Panc1 (cell line): ENCODE measurements at regions not wholly inside any gene's neighbourhood (a gene's known extent, or its start where the extent isn't known, plus 50 kb on each side); places are given as distances from the start of the nearest gene placed in this dataset.

Source experiments
- ATAC-seq: fragments of 200-7000 bp; cut with Tn5 transposase; 2 replicates; pipeline ENCODE4 v1.9.1; 2020; ENCODE audit warnings: mild to moderate bottlenecking, moderate library complexity
- BruUV-seq: library from RNA; stranded (reverse); fragments of 400-500 nt; replicated peaks from 2 replicates; lab custom pipeline; 2021; lab: Mats Ljungman, UMichigan
- CTCF ChIA-PET: fragments of 300-600 bp; sonication (Branson Sonifier 250); formaldehyde crosslinking; loops from one replicate; lab custom pipeline; 2022; ENCODE audit warnings: antibody characterized with exemption; lab: Charles Lee
- POLR2A ChIA-PET: fragments of 300-600 bp; sonication (Branson Sonifier 250); formaldehyde crosslinking; loops from one replicate; lab custom pipeline; 2022; ENCODE audit warnings: antibody characterized with exemption; lab: Charles Lee
- DNase-seq: peaks from one replicate; pipeline ENCODE4 v3.0.0-alpha.2; 2010; ENCODE audit warnings: low read depth, low spot score
- H3K27ac ChIP-seq: 2 replicates; pipeline ENCODE4 v1.5.1; 2011; ENCODE audit warnings: mild to moderate bottlenecking, low read length, inconsistent platforms
- H3K27me3 ChIP-seq: fragments of 200-500 bp; sonication (Bioruptor generic); 2 replicates; pipeline ENCODE4 v1.6.0; 2014; ENCODE audit warnings: low read length, inconsistent platforms; ENCODE audit not compliant: control insufficient read depth, insufficient read depth
- H3K36me3 ChIP-seq: fragments of 200-500 bp; sonication (Bioruptor generic); 2 replicates; pipeline ENCODE4 v1.5.1; 2014; ENCODE audit warnings: inconsistent platforms, mild to moderate bottlenecking, low read length, moderate library complexity; ENCODE audit not compliant: control insufficient read depth, insufficient read depth
- H3K4me1 ChIP-seq: 2 replicates; pipeline ENCODE4 v1.5.1; 2011; ENCODE audit warnings: inconsistent platforms, mild to moderate bottlenecking, low read length, moderate library complexity; ENCODE audit not compliant: control insufficient read depth, insufficient read depth
- H3K4me3 ChIP-seq, 2 experiments: 2 replicates each; pipeline ENCODE4 v1.5.1; 2011 to 2012; ENCODE audit warnings: low read depth in 2 of 2, low read length in 2 of 2, mild to moderate bottlenecking in 2 of 2, inconsistent platforms in 1 of 2, moderate library complexity in 1 of 2
- H3K9me3 ChIP-seq: fragments of 200-500 bp; sonication (Bioruptor generic); 2 replicates; pipeline ENCODE4 v1.5.1; 2014; ENCODE audit warnings: low read depth, mild to moderate bottlenecking, inconsistent platforms, low read length, moderate library complexity; ENCODE audit not compliant: control insufficient read depth, insufficient read depth
- CTCF ChIP-seq: fragments of 450-650 bp; IDR thresholded peaks from 2 replicates; pipeline ENCODE4 v1.5.1; 2017; ENCODE audit warnings: mild to moderate bottlenecking
- POLR2AphosphoS5 ChIP-seq: IDR thresholded peaks from 2 replicates; pipeline ENCODE4 v1.6.1; 2012; ENCODE audit warnings: mild to moderate bottlenecking, low read depth, low read length, moderate library complexity
- REST ChIP-seq, 2 experiments: IDR thresholded peaks; 2 replicates each; pipeline ENCODE4 v1.6.1; 2011 to 2012; ENCODE audit warnings: low read depth in 2 of 2, control low read depth in 1 of 2, low read length in 1 of 2, mild to moderate bottlenecking in 1 of 2, moderate library complexity in 1 of 2; ENCODE audit not compliant: insufficient read depth in 1 of 2
- SIN3A ChIP-seq: IDR thresholded peaks from 2 replicates; pipeline ENCODE4 v1.6.1; 2012; ENCODE audit warnings: low read depth, mild to moderate bottlenecking, low read length, moderate library complexity, borderline replicate concordance; ENCODE audit not compliant: insufficient read depth
- TCF7L2 ChIP-seq: IDR thresholded peaks from 2 replicates; pipeline ENCODE4 v1.6.1; 2011; ENCODE audit warnings: mild to moderate bottlenecking, low read depth, low read length, inconsistent platforms
- in situ Hi-C: cut with HindIII; loops from 2 replicates; pipeline ENCODE4 v1.10.0; 2016; ENCODE audit warnings: low sequenced_read_pairs, low pct_unique_long_range_greater_than_20kb
- intact Hi-C: fragments of 100-400 bp; cut with micrococcal nuclease; formaldehyde crosslinking; loops from one replicate; pipeline ENCODE4 v1.10.0; 2022; ENCODE audit not compliant: unreplicated experiment

- intact Hi-C loops = no loop called here
- Histone ChIP-seq H3K27ac (no peak overlapping the region), H3K4me1 (no peaks in the 10 kb centered on the region), H3K27me3 (no peaks in the 10 kb centered on the region), H3K36me3 (no peaks in the 10 kb centered on the region), H3K4me3 (no peak overlapping the region), H3K9me3 (no peaks in the 10 kb centered on the region)
- TF ChIP-seq TCF7L2 (no peak), REST (IDR thresholded peaks at IDR 0.05; ENCODE audit: insufficient read depth in 1 of 2, low read depth in 2 of 2, low read length in 1 of 2) (no peak), CTCF (no peak), SIN3A (no peak), POLR2AphosphoS5 (no peak)
- no TSS peak for BruUV-seq
- ATAC-seq (no peak), DNase-seq (no peak)
- in situ Hi-C loops = no loop called here
- ChIA-PET CTCF (no interaction called here), POLR2A (no interaction called here)
These were observed 54.7 kb upstream of the RBM47 start for GRCh38 chr4:40684404-40684803.

- in situ Hi-C loops = no loop called here
- ChIA-PET CTCF (interaction anchor here (0.7 kb wide), 1 partner anchor 122 kb away, joined by 4 read pairs; no protein-coding TSS in a partner anchor), POLR2A (no interaction called here)
- no peaks in the 10 kb centered on the region for H3K36me3 ChIP-seq
- no peak overlapping the region for H3K4me3 ChIP-seq
- ATAC-seq = no peak
- H3K4me1 ChIP-seq = no peaks in the 10 kb centered on the region
- intact Hi-C loops = no loop called here
- TF ChIP-seq REST (IDR thresholded peaks at IDR 0.05; ENCODE audit: insufficient read depth in 1 of 2, low read depth in 2 of 2, low read length in 1 of 2) = no peak
- TF ChIP-seq CTCF = no peak
- no peak for TF ChIP-seq SIN3A
- TF ChIP-seq TCF7L2 = no peak
- DNase-seq = no peak
- H3K9me3 ChIP-seq = no peaks in the 10 kb centered on the region
- no peak overlapping the region for H3K27ac ChIP-seq
- no peaks in the 10 kb centered on the region for H3K27me3 ChIP-seq
- no TSS peak for BruUV-seq
These were observed 55.6 kb upstream of the RBM47 start for GRCh38 chr4:40685300-40685699.
